ENCODE measurements at regions not wholly inside any gene's neighbourhood (a gene's known extent, or its start where the extent isn't known, plus 50 kb on each side); places are given as distances from the start of the nearest gene placed in this dataset.

DNA sequence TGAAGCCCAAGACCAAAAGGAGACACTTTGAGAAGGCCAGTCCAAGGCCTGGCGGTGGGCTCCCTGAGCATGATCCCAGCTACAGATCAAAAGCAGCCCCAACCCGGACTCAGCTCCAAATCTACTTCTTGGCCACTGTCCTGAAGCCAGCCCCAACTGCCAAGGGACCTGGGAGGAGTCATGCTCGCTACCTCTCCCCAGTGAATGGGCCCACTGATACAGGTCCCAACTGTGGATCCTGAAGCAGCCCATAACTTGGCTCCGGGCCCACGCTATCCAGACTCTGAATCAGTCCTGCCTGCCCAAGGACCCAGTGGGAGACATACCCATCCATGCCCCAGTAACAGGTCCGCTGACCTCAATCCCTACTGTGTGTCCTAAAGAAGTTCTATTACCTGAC, 1545.3 kb upstream of the C9orf72 start:
- TF ChIP-seq POLR2AphosphoS5 (IDR thresholded peaks at IDR 0.05; ENCODE audit: insufficient read depth, low read depth, low read length) (no peak), MYC (IDR thresholded peaks at IDR 0.05; ENCODE audit: low read depth, low read length) (no peak), JUN (IDR thresholded peaks at IDR 0.05; ENCODE audit: borderline replicate concordance, insufficient read depth, insufficient read length, low read depth) (no peak), GATA2 (IDR thresholded peaks at IDR 0.05; ENCODE audit: insufficient read depth, insufficient read length, low read depth, low read length) (no peak), POLR2A (IDR thresholded peaks at IDR 0.05; ENCODE audit: low read depth, low read length) (no peak)
- TF ChIP-seq, protein P1, sequence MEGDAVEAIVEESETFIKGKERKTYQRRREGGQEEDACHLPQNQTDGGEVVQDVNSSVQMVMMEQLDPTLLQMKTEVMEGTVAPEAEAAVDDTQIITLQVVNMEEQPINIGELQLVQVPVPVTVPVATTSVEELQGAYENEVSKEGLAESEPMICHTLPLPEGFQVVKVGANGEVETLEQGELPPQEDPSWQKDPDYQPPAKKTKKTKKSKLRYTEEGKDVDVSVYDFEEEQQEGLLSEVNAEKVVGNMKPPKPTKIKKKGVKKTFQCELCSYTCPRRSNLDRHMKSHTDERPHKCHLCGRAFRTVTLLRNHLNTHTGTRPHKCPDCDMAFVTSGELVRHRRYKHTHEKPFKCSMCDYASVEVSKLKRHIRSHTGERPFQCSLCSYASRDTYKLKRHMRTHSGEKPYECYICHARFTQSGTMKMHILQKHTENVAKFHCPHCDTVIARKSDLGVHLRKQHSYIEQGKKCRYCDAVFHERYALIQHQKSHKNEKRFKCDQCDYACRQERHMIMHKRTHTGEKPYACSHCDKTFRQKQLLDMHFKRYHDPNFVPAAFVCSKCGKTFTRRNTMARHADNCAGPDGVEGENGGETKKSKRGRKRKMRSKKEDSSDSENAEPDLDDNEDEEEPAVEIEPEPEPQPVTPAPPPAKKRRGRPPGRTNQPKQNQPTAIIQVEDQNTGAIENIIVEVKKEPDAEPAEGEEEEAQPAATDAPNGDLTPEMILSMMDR (IDR thresholded peaks at IDR 0.05; ENCODE audit: extremely low read depth in 1 of 2, insufficient read depth in 1 of 2, low read depth in 1 of 2, low read length in 2 of 2) = no peak
